ENCODE measurements at regions not wholly inside any gene's neighbourhood (a gene's known extent, or its start where the extent isn't known, plus 50 kb on each side); places are given as distances from the start of the nearest gene placed in this dataset.

GRCh38 chrX:7480721-7481120 is 332.8 kb upstream of the PUDP start:
- TF ChIP-seq SNAPC4 (CRISPR knock-in tag; IDR thresholded peaks at IDR 0.05) (no peak), ZFY (CRISPR knock-in tag; IDR thresholded peaks at IDR 0.05) (no peak), FIP1L1 (IDR thresholded peaks at IDR 0.05; ENCODE audit: borderline replicate concordance, insufficient read depth, low read depth, low read length) (no peak), LRRFIP1 (CRISPR knock-in tag; conservative IDR thresholded peaks at IDR 0.05) (no peak), SIN3A (IDR thresholded peaks at IDR 0.05; ENCODE audit: borderline replicate concordance, low read depth, low read length) (no peak), JUND (CRISPR knock-in tag; IDR thresholded peaks at IDR 0.05) (no peak), ARNTL (CRISPR knock-in tag; IDR thresholded peaks at IDR 0.05) (no peak), POLR2AphosphoS5 (IDR thresholded peaks at IDR 0.05; ENCODE audit: low read depth, low read length) (no peak), ATF7 (IDR thresholded peaks at IDR 0.05) (no peak), ATF7 (CRISPR knock-in tag; IDR thresholded peaks at IDR 0.05) (no peak)
- TF ChIP-seq, protein P1, sequence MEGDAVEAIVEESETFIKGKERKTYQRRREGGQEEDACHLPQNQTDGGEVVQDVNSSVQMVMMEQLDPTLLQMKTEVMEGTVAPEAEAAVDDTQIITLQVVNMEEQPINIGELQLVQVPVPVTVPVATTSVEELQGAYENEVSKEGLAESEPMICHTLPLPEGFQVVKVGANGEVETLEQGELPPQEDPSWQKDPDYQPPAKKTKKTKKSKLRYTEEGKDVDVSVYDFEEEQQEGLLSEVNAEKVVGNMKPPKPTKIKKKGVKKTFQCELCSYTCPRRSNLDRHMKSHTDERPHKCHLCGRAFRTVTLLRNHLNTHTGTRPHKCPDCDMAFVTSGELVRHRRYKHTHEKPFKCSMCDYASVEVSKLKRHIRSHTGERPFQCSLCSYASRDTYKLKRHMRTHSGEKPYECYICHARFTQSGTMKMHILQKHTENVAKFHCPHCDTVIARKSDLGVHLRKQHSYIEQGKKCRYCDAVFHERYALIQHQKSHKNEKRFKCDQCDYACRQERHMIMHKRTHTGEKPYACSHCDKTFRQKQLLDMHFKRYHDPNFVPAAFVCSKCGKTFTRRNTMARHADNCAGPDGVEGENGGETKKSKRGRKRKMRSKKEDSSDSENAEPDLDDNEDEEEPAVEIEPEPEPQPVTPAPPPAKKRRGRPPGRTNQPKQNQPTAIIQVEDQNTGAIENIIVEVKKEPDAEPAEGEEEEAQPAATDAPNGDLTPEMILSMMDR (CRISPR knock-in tag; IDR thresholded peaks at IDR 0.05): no peak

All from HepG2 (cell line).